A673 (cell line): ENCODE measurements at regions not wholly inside any gene's neighbourhood (a gene's known extent, or its start where the extent isn't known, plus 50 kb on each side); places are given as distances from the start of the nearest gene placed in this dataset.

Experiments
- CTCF ChIP-seq: fragments of 300-800, 200-600 bp; sonication (generic); conservative IDR thresholded peaks from 2 replicates; pipeline ENCODE4 v1.5.1; 2017; ENCODE audit warnings: low read depth, mild to moderate bottlenecking, antibody characterized with exemption, low read length, moderate library complexity, mixed read lengths
- EZH2 ChIP-seq: fragments of 200-600 bp; sonication (generic); IDR thresholded peaks from 2 replicates; pipeline ENCODE4 v1.6.1; 2017; ENCODE audit warnings: borderline replicate concordance, low read depth, mild to moderate bottlenecking, mixed read lengths, antibody characterized with exemption, low read length; ENCODE audit not compliant: poor library complexity, severe bottlenecking

- TF ChIP-seq CTCF: no peak
- TF ChIP-seq EZH2: no peak
Observed at GRCh38 chr4:168019019-168019651, 73.2 kb upstream of the ANXA10 start.
